ENCODE measurements at regions not wholly inside any gene's neighbourhood (a gene's known extent, or its start where the extent isn't known, plus 50 kb on each side); places are given as distances from the start of the nearest gene placed in this dataset.
A peak's percentile ranks its signal among the peaks of the same experiment; 100 is the strongest.

DNA sequence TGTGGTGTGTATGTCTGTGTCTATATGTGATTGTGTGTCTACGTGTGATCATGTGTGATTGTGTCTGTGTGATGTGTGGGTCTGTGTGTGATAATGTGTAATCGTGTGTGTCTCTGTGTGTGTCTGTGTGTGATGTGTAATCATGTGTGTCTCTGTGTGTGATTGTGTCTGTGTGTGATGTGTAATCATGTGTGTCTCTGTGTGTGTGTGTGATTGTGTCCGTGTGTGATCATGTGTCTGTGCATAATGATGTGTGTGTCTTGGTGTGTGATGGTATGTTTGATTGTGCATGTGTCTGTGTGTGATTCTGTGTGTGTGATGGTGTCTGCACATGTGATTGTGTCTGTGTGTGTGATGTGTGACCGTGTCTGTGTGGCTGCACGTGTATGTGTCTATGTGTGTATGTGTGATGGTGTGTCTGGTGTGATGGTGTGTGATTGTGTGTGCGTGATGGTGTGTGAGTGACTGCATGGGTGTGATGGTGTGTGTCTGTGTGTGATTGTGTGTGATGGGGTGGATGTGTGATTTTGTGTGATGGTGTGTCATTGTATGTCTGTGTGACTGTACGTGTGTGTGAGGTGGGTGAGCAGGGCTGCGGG, 78.9 kb downstream of the RTP5 start:
- POLR2A ChIA-PET: no interaction called here
- no peak overlapping the region for H3K4me3 ChIP-seq (ENCODE audit: low read depth, low read length)
- CTCF ChIA-PET: no interaction called here
- TF ChIP-seq, protein P1, sequence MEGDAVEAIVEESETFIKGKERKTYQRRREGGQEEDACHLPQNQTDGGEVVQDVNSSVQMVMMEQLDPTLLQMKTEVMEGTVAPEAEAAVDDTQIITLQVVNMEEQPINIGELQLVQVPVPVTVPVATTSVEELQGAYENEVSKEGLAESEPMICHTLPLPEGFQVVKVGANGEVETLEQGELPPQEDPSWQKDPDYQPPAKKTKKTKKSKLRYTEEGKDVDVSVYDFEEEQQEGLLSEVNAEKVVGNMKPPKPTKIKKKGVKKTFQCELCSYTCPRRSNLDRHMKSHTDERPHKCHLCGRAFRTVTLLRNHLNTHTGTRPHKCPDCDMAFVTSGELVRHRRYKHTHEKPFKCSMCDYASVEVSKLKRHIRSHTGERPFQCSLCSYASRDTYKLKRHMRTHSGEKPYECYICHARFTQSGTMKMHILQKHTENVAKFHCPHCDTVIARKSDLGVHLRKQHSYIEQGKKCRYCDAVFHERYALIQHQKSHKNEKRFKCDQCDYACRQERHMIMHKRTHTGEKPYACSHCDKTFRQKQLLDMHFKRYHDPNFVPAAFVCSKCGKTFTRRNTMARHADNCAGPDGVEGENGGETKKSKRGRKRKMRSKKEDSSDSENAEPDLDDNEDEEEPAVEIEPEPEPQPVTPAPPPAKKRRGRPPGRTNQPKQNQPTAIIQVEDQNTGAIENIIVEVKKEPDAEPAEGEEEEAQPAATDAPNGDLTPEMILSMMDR (IDR thresholded peaks at IDR 0.05; ENCODE audit: insufficient read depth, low read length, missing control alignments): no peak
- DNase-seq (ENCODE audit: low read depth, low spot score): no peak

DNA sequence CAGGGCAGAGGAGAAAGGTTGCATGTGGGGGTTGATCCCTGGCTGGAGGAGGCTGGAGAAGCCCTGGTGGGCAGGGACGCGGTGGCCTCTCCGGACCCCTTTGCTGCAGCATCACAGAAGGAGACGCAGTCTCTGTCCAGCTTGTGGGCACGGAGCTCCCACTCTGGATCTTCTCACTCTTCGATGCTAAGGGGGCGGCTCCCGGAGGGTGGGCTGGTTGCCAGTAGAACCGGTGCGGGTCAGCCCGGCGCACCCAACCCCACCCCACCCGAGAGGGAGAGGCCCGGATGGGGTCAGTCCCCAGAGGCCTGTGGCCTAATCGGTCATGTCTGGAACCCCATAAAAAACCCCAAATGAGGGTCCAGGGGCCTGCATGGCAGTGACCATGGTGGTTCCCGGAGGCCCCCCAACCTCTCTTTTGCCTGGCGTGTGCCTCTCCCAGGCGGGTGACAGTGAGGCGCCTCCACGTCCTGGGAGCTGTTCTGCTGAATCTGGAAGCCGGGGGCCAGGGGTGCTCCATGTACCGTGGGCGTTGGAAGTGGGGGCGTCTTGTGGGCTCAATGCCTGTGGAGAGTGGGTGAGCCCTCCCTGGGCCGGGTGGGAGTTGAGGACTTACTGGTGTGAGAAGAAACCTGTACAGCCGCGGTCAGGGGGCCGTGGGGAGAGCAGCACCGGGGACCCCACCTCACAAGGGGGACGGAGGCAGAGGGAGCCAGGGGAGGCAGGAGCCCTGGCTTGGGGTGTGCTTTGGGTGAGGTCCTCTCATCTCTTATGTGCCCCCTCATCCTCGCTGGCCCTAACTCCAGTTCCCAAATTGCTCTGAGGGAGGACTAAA, 79.6 kb downstream of the RTP5 start:
- DNase-seq (ENCODE audit: low read depth, low spot score): no peak
- POLR2A ChIA-PET: no interaction called here
- no peak overlapping the region for H3K4me3 ChIP-seq (ENCODE audit: low read depth, low read length)
- TF ChIP-seq, protein P1 (IDR thresholded peaks at IDR 0.05; ENCODE audit: insufficient read depth, low read length, missing control alignments): no peak
- CTCF ChIA-PET: no interaction called here

GRCh38 chr2:241949736-241950412, 80.3 kb downstream of the RTP5 start:
- ChIA-PET POLR2A (no interaction called here), CTCF (no interaction called here)
- TF ChIP-seq, protein P1 (IDR thresholded peaks at IDR 0.05; ENCODE audit: insufficient read depth, low read length, missing control alignments): no peak
- H3K4me3 ChIP-seq (ENCODE audit: low read depth, low read length): no peak overlapping the region
- no peak for DNase-seq (ENCODE audit: low read depth, low spot score)

DNA sequence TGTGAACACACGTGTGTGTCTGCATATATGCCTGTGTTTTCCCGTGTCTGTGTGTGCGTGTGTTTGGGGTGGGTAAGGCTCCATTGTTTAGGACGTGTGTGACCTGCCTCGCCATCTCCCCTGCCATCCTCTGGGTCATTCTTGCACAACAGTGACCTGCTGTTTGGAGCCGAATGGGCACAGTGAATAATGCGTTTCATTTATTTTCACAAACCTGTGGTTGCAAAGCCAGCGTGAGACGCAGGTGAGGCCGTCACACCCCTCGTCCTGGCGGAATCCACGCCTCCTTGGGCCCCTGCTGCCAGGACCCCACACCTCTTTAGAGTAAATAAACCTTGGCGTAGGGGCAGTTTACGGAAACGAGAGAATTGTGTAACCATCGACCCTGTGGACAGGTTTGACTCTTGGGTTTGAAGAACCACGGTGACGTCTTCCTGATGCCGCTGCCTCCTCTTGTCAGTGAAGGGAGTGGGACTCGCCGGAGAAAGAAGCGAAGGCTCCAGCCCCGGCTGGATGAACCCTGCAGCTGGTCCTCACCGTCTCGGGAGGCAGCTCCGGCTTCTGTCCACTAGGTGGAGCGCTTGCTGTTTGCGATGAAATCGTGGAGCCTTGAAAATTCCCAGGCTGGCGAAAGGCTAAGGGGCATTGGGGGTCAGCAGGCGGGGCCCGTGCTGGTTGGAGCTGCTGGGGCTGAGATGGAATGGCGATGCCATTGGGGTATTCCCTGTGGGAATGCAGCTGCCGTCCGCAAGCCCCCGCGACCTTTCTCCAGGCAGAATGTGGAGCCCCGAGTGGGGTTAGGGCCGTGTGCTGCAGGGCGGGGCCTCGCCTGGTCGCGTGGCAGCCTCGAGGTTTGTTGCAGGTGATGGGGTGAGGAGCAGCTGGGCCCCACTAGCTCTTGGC, 81.1 kb downstream of the RTP5 start:
- no peak for DNase-seq (ENCODE audit: low read depth, low spot score)
- ChIA-PET POLR2A (no interaction called here), CTCF (interaction anchor here (0.7 to 3.2 kb wide), 24 partner anchors 8 to 151 kb away, joined by 3 to 49 read pairs (median 4); no protein-coding TSS in a partner anchor)
- TF ChIP-seq, protein P1 (IDR thresholded peaks at IDR 0.05; ENCODE audit: insufficient read depth, low read length, missing control alignments): peak; percentile 88
- H3K4me3 ChIP-seq (ENCODE audit: low read depth, low read length): peak overlapping the region; percentile 15; the same call in 1 of the 2 replicates

DNA sequence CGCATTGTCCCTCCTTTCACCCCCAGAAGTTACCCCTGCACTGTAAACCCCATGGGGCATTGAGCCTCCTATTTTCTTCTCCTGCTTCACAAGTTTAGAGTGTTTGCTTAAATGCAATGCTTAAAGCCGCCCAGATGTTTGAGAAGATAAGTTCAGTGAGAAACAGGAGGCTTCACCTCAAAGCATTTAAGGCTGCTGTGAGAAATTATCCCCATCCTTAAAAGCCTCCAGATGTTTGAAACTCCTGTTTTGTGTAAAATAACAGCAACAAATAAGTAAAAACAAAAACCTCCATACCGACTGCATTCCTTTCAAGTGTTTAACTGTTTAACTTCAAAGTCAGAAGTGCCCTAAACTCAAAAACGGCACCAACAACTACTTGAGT, 81.8 kb downstream of the RTP5 start:
- TF ChIP-seq, protein P1 (IDR thresholded peaks at IDR 0.05; ENCODE audit: insufficient read depth, low read length, missing control alignments): no peak
- no peak for DNase-seq (ENCODE audit: low read depth, low spot score)
- no peak overlapping the region for H3K4me3 ChIP-seq (ENCODE audit: low read depth, low read length)
- POLR2A ChIA-PET: no interaction called here
- CTCF ChIA-PET: interaction anchor here (0.7 to 3.2 kb wide), 22 partner anchors 9 to 150 kb away, joined by 3 to 49 read pairs (median 4); no protein-coding TSS in a partner anchor
